Activated CD4-positive, alpha-beta T cell treated with anti-CD3 and anti-CD28 coated beads, Interleukin-2, amount 10 ng/mL, durations not matched to agents 24 days and 14 days (primary cell): ENCODE measurements at regions not wholly inside any gene's neighbourhood (a gene's known extent, or its start where the extent isn't known, plus 50 kb on each side); places are given as distances from the start of the nearest gene placed in this dataset.
"Not testable (repeated sequence)": the region's sequence is repeated elsewhere in the genome, so short reads cannot be mapped to it uniquely, and the experiment has no call there.

Experiments
- DNase-seq: peaks from one replicate; pipeline ENCODE4 v3.0.0; 2022
- H3K27ac Mint-ChIP-seq: one replicate; pipeline ENCODE4 v1.8.0; 2022; ENCODE audit warnings: mild to moderate bottlenecking, mixed read lengths
- H3K27me3 Mint-ChIP-seq: one replicate; pipeline ENCODE4 v1.8.0; 2022; ENCODE audit warnings: mixed read lengths
- H3K36me3 Mint-ChIP-seq: one replicate; pipeline ENCODE4 v1.8.0; 2022; ENCODE audit warnings: low read depth, mild to moderate bottlenecking, mixed read lengths
- H3K4me1 Mint-ChIP-seq: one replicate; pipeline ENCODE4 v1.8.0; 2021; ENCODE audit warnings: mixed read lengths
- H3K4me3 Mint-ChIP-seq: one replicate; pipeline ENCODE4 v1.8.0; 2022; ENCODE audit warnings: mild to moderate bottlenecking, moderate library complexity, mixed read lengths
- H3K9me3 Mint-ChIP-seq: one replicate; pipeline ENCODE4 v1.8.0; 2021; ENCODE audit warnings: mixed read lengths
- intact Hi-C: fragments of 100-400 bp; cut with micrococcal nuclease; formaldehyde crosslinking; loops from one replicate; pipeline ENCODE4 v1.15.1; 2023

- H3K4me1 Mint-ChIP-seq, DNase-seq, H3K27ac Mint-ChIP-seq, H3K4me3 Mint-ChIP-seq, intact Hi-C loops, H3K9me3 Mint-ChIP-seq, H3K27me3 Mint-ChIP-seq, H3K36me3 Mint-ChIP-seq: not testable (repeated sequence)
These were observed 94.3 kb downstream of the BAMBI start for GRCh38 chr10:28771580-28772090.

GRCh38 chr10:28774051-28774995 is 97.0 kb downstream of the BAMBI start:
- no peak for DNase-seq
- H3K27ac Mint-ChIP-seq: no peak overlapping the region
- H3K4me1 Mint-ChIP-seq: no peaks in the 10 kb centered on the region
- no peaks in the 10 kb centered on the region for H3K36me3 Mint-ChIP-seq
- H3K27me3 Mint-ChIP-seq: no peaks in the 10 kb centered on the region
- H3K4me3 Mint-ChIP-seq: no peak overlapping the region
- peaks cover 4% of the 10 kb centered on the region for H3K9me3 Mint-ChIP-seq
- intact Hi-C loops: no loop called here

GRCh38 chr10:28775773-28776172 is 98.5 kb downstream of the BAMBI start:
- H3K4me1 Mint-ChIP-seq: no peaks in the 10 kb centered on the region
- peaks cover 4% of the 10 kb centered on the region for H3K9me3 Mint-ChIP-seq
- H3K27me3 Mint-ChIP-seq: no peaks in the 10 kb centered on the region
- no peak for DNase-seq
- no peak overlapping the region for H3K4me3 Mint-ChIP-seq
- no peaks in the 10 kb centered on the region for H3K36me3 Mint-ChIP-seq
- intact Hi-C loops: no loop called here
- H3K27ac Mint-ChIP-seq: no peak overlapping the region

- H3K36me3 Mint-ChIP-seq: no peaks in the 10 kb centered on the region
- H3K27me3 Mint-ChIP-seq: no peaks in the 10 kb centered on the region
- DNase-seq: no peak
- intact Hi-C loops: no loop called here
- no peak overlapping the region for H3K4me3 Mint-ChIP-seq
- H3K9me3 Mint-ChIP-seq: peaks cover 4% of the 10 kb centered on the region
- no peak overlapping the region for H3K27ac Mint-ChIP-seq
- no peaks in the 10 kb centered on the region for H3K4me1 Mint-ChIP-seq
These were observed 99.2 kb downstream of the BAMBI start for GRCh38 chr10:28776519-28776918.

GRCh38 chr10:28777911-28778310 is 100.6 kb downstream of the BAMBI start:
- Mint-ChIP-seq H3K4me3 (no peak overlapping the region), H3K9me3 (peaks cover 4% of the 10 kb centered on the region), H3K27me3 (no peaks in the 10 kb centered on the region), H3K4me1 (no peaks in the 10 kb centered on the region), H3K27ac (no peak overlapping the region), H3K36me3 (no peaks in the 10 kb centered on the region)
- intact Hi-C loops: no loop called here
- no peak for DNase-seq

- no peaks in the 10 kb centered on the region for H3K36me3 Mint-ChIP-seq
- no peak overlapping the region for H3K4me3 Mint-ChIP-seq
- no peak overlapping the region for H3K27ac Mint-ChIP-seq
- intact Hi-C loops: no loop called here
- H3K4me1 Mint-ChIP-seq: no peaks in the 10 kb centered on the region
- H3K9me3 Mint-ChIP-seq: peaks cover 4% of the 10 kb centered on the region
- DNase-seq: no peak
- no peaks in the 10 kb centered on the region for H3K27me3 Mint-ChIP-seq
These were observed 101.2 kb downstream of the BAMBI start for GRCh38 chr10:28778524-28778923.

GRCh38 chr10:28781296-28781695 is 104.0 kb downstream of the BAMBI start:
- DNase-seq: no peak
- Mint-ChIP-seq H3K27me3 (no peaks in the 10 kb centered on the region), H3K9me3 (no peaks in the 10 kb centered on the region), H3K27ac (no peak overlapping the region), H3K4me1 (no peaks in the 10 kb centered on the region), H3K36me3 (no peaks in the 10 kb centered on the region), H3K4me3 (no peak overlapping the region)
- intact Hi-C loops: no loop called here

GRCh38 chr10:28783087-28783486 is 105.8 kb downstream of the BAMBI start:
- Mint-ChIP-seq H3K4me3 (no peak overlapping the region), H3K27ac (no peak overlapping the region), H3K36me3 (no peaks in the 10 kb centered on the region), H3K4me1 (no peaks in the 10 kb centered on the region), H3K9me3 (no peaks in the 10 kb centered on the region), H3K27me3 (no peaks in the 10 kb centered on the region)
- intact Hi-C loops: no loop called here
- DNase-seq: no peak

GRCh38 chr10:28785018-28785417 is 107.7 kb downstream of the BAMBI start:
- Mint-ChIP-seq H3K27me3 (peaks cover 4% of the 10 kb centered on the region), H3K9me3 (no peaks in the 10 kb centered on the region), H3K4me3 (no peak overlapping the region), H3K36me3 (no peaks in the 10 kb centered on the region), H3K27ac (no peak overlapping the region), H3K4me1 (no peaks in the 10 kb centered on the region)
- DNase-seq: no peak
- intact Hi-C loops: no loop called here

GRCh38 chr10:28788252-28788651 is 110.9 kb downstream of the BAMBI start:
- Mint-ChIP-seq H3K27ac (no peak overlapping the region), H3K4me3 (no peak overlapping the region), H3K36me3 (no peaks in the 10 kb centered on the region), H3K9me3 (no peaks in the 10 kb centered on the region), H3K4me1 (no peaks in the 10 kb centered on the region), H3K27me3 (peaks cover 4% of the 10 kb centered on the region)
- intact Hi-C loops: no loop called here
- DNase-seq: no peak

GRCh38 chr10:28788762-28789161 is 111.4 kb downstream of the BAMBI start:
- DNase-seq: no peak
- H3K9me3 Mint-ChIP-seq: no peaks in the 10 kb centered on the region
- no peak overlapping the region for H3K27ac Mint-ChIP-seq
- intact Hi-C loops: no loop called here
- H3K4me3 Mint-ChIP-seq: no peak overlapping the region
- no peaks in the 10 kb centered on the region for H3K4me1 Mint-ChIP-seq
- no peaks in the 10 kb centered on the region for H3K36me3 Mint-ChIP-seq
- peaks cover 4% of the 10 kb centered on the region for H3K27me3 Mint-ChIP-seq

- intact Hi-C loops: no loop called here
- Mint-ChIP-seq H3K4me1 (no peaks in the 10 kb centered on the region), H3K27ac (no peak overlapping the region), H3K4me3 (no peak overlapping the region), H3K36me3 (no peaks in the 10 kb centered on the region), H3K9me3 (no peaks in the 10 kb centered on the region), H3K27me3 (peaks cover 4% of the 10 kb centered on the region)
- no peak for DNase-seq
These were observed 112.8 kb downstream of the BAMBI start for GRCh38 chr10:28790146-28790545.

GRCh38 chr10:28793482-28793881 is 116.2 kb downstream of the BAMBI start:
- DNase-seq: no peak
- Mint-ChIP-seq H3K4me1 (no peaks in the 10 kb centered on the region), H3K9me3 (no peaks in the 10 kb centered on the region), H3K36me3 (no peaks in the 10 kb centered on the region), H3K27ac (no peak overlapping the region), H3K27me3 (peaks cover 4% of the 10 kb centered on the region), H3K4me3 (no peak overlapping the region)
- intact Hi-C loops: no loop called here

- Mint-ChIP-seq H3K4me3 (no peak overlapping the region), H3K27ac (no peak overlapping the region), H3K4me1 (no peaks in the 10 kb centered on the region), H3K36me3 (no peaks in the 10 kb centered on the region), H3K27me3 (no peaks in the 10 kb centered on the region), H3K9me3 (no peaks in the 10 kb centered on the region)
- DNase-seq: no peak
- intact Hi-C loops: no loop called here
These were observed 117.7 kb downstream of the BAMBI start for GRCh38 chr10:28794986-28795385.
